Effector memory CD4-positive, alpha-beta T cell (primary cell): ENCODE measurements at regions not wholly inside any gene's neighbourhood (a gene's known extent, or its start where the extent isn't known, plus 50 kb on each side); places are given as distances from the start of the nearest gene placed in this dataset.

Experiments used
- DNase-seq, 3 donors: peaks; one replicate each; pipeline ENCODE4 v3.0.0-alpha.2; 2020
- H3K27ac ChIP-seq: 2 replicates; pipeline ENCODE4 v1.7.0; 2013; ENCODE audit warnings: mild to moderate bottlenecking, low read length, moderate library complexity; ENCODE audit not compliant: insufficient read depth, poor library complexity, severe bottlenecking
- H3K27me3 ChIP-seq: replicated peaks from 2 replicates; pipeline ENCODE4 v1.7.0; 2013; ENCODE audit warnings: mild to moderate bottlenecking, low read length; ENCODE audit not compliant: insufficient read depth, control insufficient read depth, poor library complexity, severe bottlenecking
- H3K36me3 ChIP-seq: 2 replicates; pipeline ENCODE4 v1.7.0; 2013; ENCODE audit warnings: mild to moderate bottlenecking, low read length, moderate library complexity; ENCODE audit not compliant: control insufficient read depth, insufficient read depth
- H3K4me1 ChIP-seq: 2 replicates; pipeline ENCODE4 v1.7.0; 2013; ENCODE audit warnings: low read length, mild to moderate bottlenecking; ENCODE audit not compliant: control insufficient read depth, insufficient read depth, poor library complexity, severe bottlenecking
- H3K4me3 ChIP-seq: 2 replicates; pipeline ENCODE4 v1.7.0; 2013; ENCODE audit warnings: low read length, low read depth, mild to moderate bottlenecking; ENCODE audit not compliant: insufficient read depth, poor library complexity, severe bottlenecking
- H3K9me3 ChIP-seq: 2 replicates; pipeline ENCODE4 v1.7.0; 2013; ENCODE audit warnings: mild to moderate bottlenecking, low read length, moderate library complexity; ENCODE audit not compliant: control insufficient read depth

DNA sequence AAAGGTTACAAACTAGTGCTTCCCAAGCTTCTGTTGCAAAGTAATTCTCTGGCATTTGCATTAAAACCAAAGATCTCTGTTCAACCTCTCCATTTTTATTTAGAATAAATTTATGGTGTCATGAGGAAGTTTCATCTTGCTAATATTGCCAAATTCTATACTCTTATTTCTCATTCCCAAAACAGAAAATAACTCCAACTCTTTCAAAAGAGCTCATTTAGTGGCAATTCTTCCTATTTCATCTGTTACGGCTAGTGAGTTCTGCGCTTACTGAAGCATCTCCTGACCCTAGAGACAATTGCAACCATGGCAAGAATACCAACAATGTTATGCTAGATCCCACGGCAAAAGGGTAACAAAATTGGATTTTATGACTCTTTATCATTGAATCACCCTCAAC lies 97.0 kb downstream of the HINT1 start:
- DNase-seq, result no peak
- H3K27me3 ChIP-seq, result no peaks in the 10 kb centered on the region
- H3K27ac ChIP-seq, result no peak overlapping the region
- peaks cover 9% of the 10 kb centered on the region for H3K4me1 ChIP-seq
- H3K9me3 ChIP-seq, result no peaks in the 10 kb centered on the region
- no peaks in the 10 kb centered on the region for H3K36me3 ChIP-seq
- H3K4me3 ChIP-seq, result no peak overlapping the region

GRCh38 chr5:131067636-131068035 lies 97.4 kb downstream of the HINT1 start:
- DNase-seq, result no peak
- no peaks in the 10 kb centered on the region for H3K36me3 ChIP-seq
- H3K4me3 ChIP-seq, result no peak overlapping the region
- peaks cover 9% of the 10 kb centered on the region for H3K4me1 ChIP-seq
- H3K27ac ChIP-seq, result no peak overlapping the region
- no peaks in the 10 kb centered on the region for H3K9me3 ChIP-seq
- no peaks in the 10 kb centered on the region for H3K27me3 ChIP-seq

- no peak for DNase-seq
- Histone ChIP-seq H3K9me3 (no peaks in the 10 kb centered on the region), H3K27ac (no peak overlapping the region), H3K4me3 (no peak overlapping the region), H3K4me1 (peaks cover 5% of the 10 kb centered on the region), H3K27me3 (no peaks in the 10 kb centered on the region), H3K36me3 (no peaks in the 10 kb centered on the region)
Measured at GRCh38 chr5:131064669-131065371, 100.2 kb downstream of the HINT1 start.

- Histone ChIP-seq H3K27me3 (no peaks in the 10 kb centered on the region), H3K4me1 (no peaks in the 10 kb centered on the region), H3K36me3 (no peaks in the 10 kb centered on the region), H3K9me3 (no peaks in the 10 kb centered on the region), H3K27ac (no peak overlapping the region), H3K4me3 (no peak overlapping the region)
- no peak for DNase-seq
Measured at GRCh38 chr5:131042021-131042789, 122.9 kb downstream of the HINT1 start.

DNA sequence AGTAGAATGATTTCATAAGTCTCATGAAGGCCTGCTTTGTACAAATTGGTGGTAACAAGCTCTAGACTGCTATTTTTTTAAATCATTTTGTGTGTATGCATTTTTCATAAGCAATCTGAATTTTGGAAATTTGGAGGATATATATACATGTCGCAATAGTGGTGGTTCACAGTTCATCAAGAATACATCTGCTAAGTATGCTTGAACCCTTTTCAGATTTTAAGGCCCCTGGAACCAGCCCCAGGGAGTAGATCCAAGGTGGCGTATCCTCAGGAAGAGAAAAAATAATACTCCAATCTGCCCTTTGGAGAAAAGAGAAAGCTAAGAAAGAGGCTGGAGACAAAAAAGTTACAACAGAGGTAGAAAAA lies 141.6 kb downstream of the HINT1 start:
- H3K4me3 ChIP-seq, result no peak overlapping the region
- H3K4me1 ChIP-seq, result no peaks in the 10 kb centered on the region
- H3K9me3 ChIP-seq, result no peaks in the 10 kb centered on the region
- no peaks in the 10 kb centered on the region for H3K36me3 ChIP-seq
- no peaks in the 10 kb centered on the region for H3K27me3 ChIP-seq
- DNase-seq, result no peak
- no peak overlapping the region for H3K27ac ChIP-seq

GRCh38 chr5:131022811-131023497 lies 142.1 kb downstream of the HINT1 start:
- H3K9me3 ChIP-seq, result no peaks in the 10 kb centered on the region
- no peak for DNase-seq
- H3K4me3 ChIP-seq, result no peak overlapping the region
- no peaks in the 10 kb centered on the region for H3K36me3 ChIP-seq
- H3K4me1 ChIP-seq, result no peaks in the 10 kb centered on the region
- no peak overlapping the region for H3K27ac ChIP-seq
- no peaks in the 10 kb centered on the region for H3K27me3 ChIP-seq

- Histone ChIP-seq H3K4me1 (no peaks in the 10 kb centered on the region), H3K27ac (no peak overlapping the region), H3K4me3 (no peak overlapping the region), H3K9me3 (no peaks in the 10 kb centered on the region), H3K36me3 (no peaks in the 10 kb centered on the region), H3K27me3 (no peaks in the 10 kb centered on the region)
- DNase-seq, result no peak
Measured at GRCh38 chr5:131021646-131022045, 143.4 kb downstream of the HINT1 start.

DNA sequence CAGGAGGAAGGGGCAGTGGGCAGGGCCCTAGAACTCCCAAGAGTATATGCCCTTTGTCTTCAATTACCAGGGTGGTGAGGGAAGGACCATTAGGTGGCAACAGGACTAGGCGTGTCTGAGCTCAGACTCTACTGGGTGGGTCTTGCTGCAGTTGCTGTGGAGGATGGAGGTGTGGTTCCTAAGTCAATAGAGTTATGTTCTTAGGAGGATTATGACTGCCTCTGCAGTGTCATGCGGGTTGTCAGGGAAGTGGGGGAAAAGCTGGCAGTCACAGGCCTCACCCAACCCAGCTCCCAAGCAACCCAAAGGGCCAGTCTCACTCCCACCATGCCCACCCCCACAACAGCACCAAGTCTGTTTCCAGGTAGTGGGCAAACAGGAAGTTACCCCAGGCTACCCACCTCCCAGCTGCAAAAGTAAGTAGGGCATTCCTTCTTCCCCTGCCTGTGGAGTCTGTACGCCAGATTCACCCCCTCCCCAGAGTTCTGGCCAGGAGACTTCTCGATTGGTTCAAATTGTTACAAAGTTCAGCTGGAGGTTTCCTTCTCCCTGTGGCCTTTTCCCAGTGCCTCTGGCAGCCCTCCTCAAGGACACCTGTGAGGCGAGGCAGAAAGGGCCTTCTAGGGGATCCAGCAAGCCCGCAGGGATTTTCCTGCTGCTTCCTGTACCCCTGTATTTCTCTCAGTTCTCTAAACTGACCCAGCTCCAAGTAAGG lies 145.3 kb downstream of the HINT1 start:
- Histone ChIP-seq H3K4me1 (no peaks in the 10 kb centered on the region), H3K27ac (no peak overlapping the region), H3K27me3 (no peaks in the 10 kb centered on the region), H3K4me3 (no peak overlapping the region), H3K36me3 (no peaks in the 10 kb centered on the region), H3K9me3 (no peaks in the 10 kb centered on the region)
- no peak for DNase-seq

- Histone ChIP-seq H3K9me3 (no peaks in the 10 kb centered on the region), H3K27ac (no peak overlapping the region), H3K4me3 (no peak overlapping the region), H3K36me3 (no peaks in the 10 kb centered on the region), H3K4me1 (no peaks in the 10 kb centered on the region), H3K27me3 (no peaks in the 10 kb centered on the region)
- no peak for DNase-seq
Measured at GRCh38 chr5:131019111-131019510, 145.9 kb downstream of the HINT1 start.
